ENCODE measurements at regions not wholly inside any gene's neighbourhood (a gene's known extent, or its start where the extent isn't known, plus 50 kb on each side); places are given as distances from the start of the nearest gene placed in this dataset.

- DNase-seq = no peak
- Mint-ChIP-seq H3K9me3 (peaks cover 0 to 1% (median 0%) of the 10 kb centered on the region in 7 donors), H3K27me3 (ENCODE audit: low read depth in 3 of 3) (peaks cover 6 to 15% (median 6%) of the 10 kb centered on the region in 3 donors), H3K4me1 (no peaks in the 10 kb centered on the region), H3K36me3 (no peaks in the 10 kb centered on the region), H3K27ac (no peak overlapping the region), H3K4me3 (no peak overlapping the region)
- H3K9me3 ChIP-seq (replicated peaks in 1 of 2; ENCODE audit: control insufficient read depth in 1 of 2, insufficient read depth in 1 of 2, low read length in 2 of 2) = no peaks in the 10 kb centered on the region
- H3K4me3 ChIP-seq (replicated peaks in 1 of 3; ENCODE audit: low read depth in 2 of 3, low read length in 3 of 3) = no peak overlapping the region
- no peaks in the 10 kb centered on the region for H4K20me1 ChIP-seq (ENCODE audit: insufficient read depth, low read length)
- H3K4me1 ChIP-seq (ENCODE audit: control insufficient read depth in 1 of 2, insufficient read depth in 2 of 2, low read length in 2 of 2) = no peaks in the 10 kb centered on the region
- no peak for TF ChIP-seq CTCF (IDR thresholded peaks at IDR 0.05)
- 93% methylated on average over 3 of the region's 3 CpGs for WGBS (ENCODE audit: insufficient coverage)
- no peak overlapping the region for H3K27ac ChIP-seq (ENCODE audit: low read depth in 1 of 2, low read length in 2 of 2)
- H2AFZ ChIP-seq (ENCODE audit: insufficient read depth, low read depth, low read length, poor library complexity, severe bottlenecking) = no peak overlapping the region
- no peaks in the 10 kb centered on the region for H3K36me3 ChIP-seq (replicated peaks in 1 of 2; ENCODE audit: control insufficient read depth in 1 of 2, insufficient read depth in 2 of 2, low read length in 2 of 2)
- H3K9ac ChIP-seq (ENCODE audit: insufficient read depth, low read length, poor library complexity, severe bottlenecking) = no peak overlapping the region
- intact Hi-C loops (cut with micrococcal nuclease) = no loop called here
- H3K27me3 ChIP-seq (ENCODE audit: control insufficient read depth in 2 of 2, insufficient read depth in 2 of 2, low read length in 2 of 2) = peaks cover 0 to 2% of the 10 kb centered on the region in 2 donors
- H3K79me2 ChIP-seq (ENCODE audit: insufficient read depth, low read length) = no peaks in the 10 kb centered on the region
- H3K4me2 ChIP-seq (replicated peaks; ENCODE audit: extremely low read depth, low read length, poor library complexity, severe bottlenecking) = no peak overlapping the region
Observed at GRCh38 chr2:217010173-217010572, 150.3 kb upstream of the TNP1 start.

GRCh38 chr2:217008794-217009193, 148.9 kb upstream of the TNP1 start:
- H3K4me1 Mint-ChIP-seq = no peaks in the 10 kb centered on the region
- no peak overlapping the region for H3K9ac ChIP-seq (ENCODE audit: insufficient read depth, low read length, poor library complexity, severe bottlenecking)
- no CpG with 5 or more reads among the region's 2 CpGs for WGBS (ENCODE audit: insufficient coverage)
- H3K4me3 Mint-ChIP-seq = no peak overlapping the region
- H3K27me3 Mint-ChIP-seq (ENCODE audit: low read depth in 3 of 3) = peaks cover 3 to 9% (median 4%) of the 10 kb centered on the region in 3 donors
- no peak overlapping the region for H3K4me2 ChIP-seq (replicated peaks; ENCODE audit: extremely low read depth, low read length, poor library complexity, severe bottlenecking)
- no peak overlapping the region for H3K27ac Mint-ChIP-seq
- H3K4me3 ChIP-seq (replicated peaks in 1 of 3; ENCODE audit: low read depth in 2 of 3, low read length in 3 of 3) = no peak overlapping the region
- H3K9me3 ChIP-seq (replicated peaks in 1 of 2; ENCODE audit: control insufficient read depth in 1 of 2, insufficient read depth in 1 of 2, low read length in 2 of 2) = no peaks in the 10 kb centered on the region
- intact Hi-C loops (cut with micrococcal nuclease) = no loop called here
- no peaks in the 10 kb centered on the region for H3K4me1 ChIP-seq (ENCODE audit: control insufficient read depth in 1 of 2, insufficient read depth in 2 of 2, low read length in 2 of 2)
- DNase-seq = no peak
- H3K36me3 Mint-ChIP-seq = no peaks in the 10 kb centered on the region
- H2AFZ ChIP-seq (ENCODE audit: insufficient read depth, low read depth, low read length, poor library complexity, severe bottlenecking) = no peak overlapping the region
- peaks cover 0 to 2% of the 10 kb centered on the region in 2 donors for H3K27me3 ChIP-seq (ENCODE audit: control insufficient read depth in 2 of 2, insufficient read depth in 2 of 2, low read length in 2 of 2)
- H3K27ac ChIP-seq (ENCODE audit: low read depth in 1 of 2, low read length in 2 of 2) = no peak overlapping the region
- no peaks in the 10 kb centered on the region for H3K36me3 ChIP-seq (replicated peaks in 1 of 2; ENCODE audit: control insufficient read depth in 1 of 2, insufficient read depth in 2 of 2, low read length in 2 of 2)
- no peaks in the 10 kb centered on the region for H3K79me2 ChIP-seq (ENCODE audit: insufficient read depth, low read length)
- peaks cover 0 to 1% (median 0%) of the 10 kb centered on the region in 7 donors for H3K9me3 Mint-ChIP-seq
- H4K20me1 ChIP-seq (ENCODE audit: insufficient read depth, low read length) = no peaks in the 10 kb centered on the region
- TF ChIP-seq CTCF (IDR thresholded peaks at IDR 0.05) = no peak

All from CD14-positive monocyte (primary cell).